ENCODE measurements at regions not wholly inside any gene's neighbourhood (a gene's known extent, or its start where the extent isn't known, plus 50 kb on each side); places are given as distances from the start of the nearest gene placed in this dataset.

DNA sequence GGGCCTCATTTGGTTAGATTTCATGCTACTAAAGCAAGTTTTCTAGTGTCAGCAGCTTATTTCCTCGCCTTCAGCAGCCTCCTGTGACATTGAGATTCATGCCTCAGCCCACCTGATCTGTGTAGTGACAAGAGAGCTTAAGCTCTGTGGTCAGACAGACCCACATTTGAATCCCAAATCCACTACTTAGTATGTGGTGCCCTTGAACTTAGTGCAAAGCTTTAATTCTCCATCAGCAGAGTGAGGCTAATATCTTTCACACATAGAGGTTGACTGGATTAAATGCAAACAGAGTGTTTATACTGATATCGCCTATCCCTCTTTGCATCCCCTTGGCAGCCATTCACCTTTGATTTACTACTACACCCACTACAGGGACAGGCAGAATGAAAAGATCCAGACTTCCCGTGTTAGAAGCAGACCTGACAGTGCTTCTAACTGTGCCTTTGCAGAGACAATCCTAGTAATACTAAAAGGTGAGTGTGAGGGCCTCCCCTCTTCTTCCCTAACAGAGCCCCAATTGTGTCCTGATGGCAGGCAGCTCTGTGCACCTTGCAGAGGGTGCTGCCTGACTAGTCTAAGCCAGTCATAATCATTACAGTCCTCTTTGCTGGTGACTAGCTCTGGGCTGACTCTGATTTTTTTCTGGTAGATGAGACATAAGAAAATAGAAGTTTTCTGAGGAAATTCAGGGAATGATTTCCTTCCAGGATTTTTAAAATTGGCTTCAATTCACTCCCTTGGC, 264.0 kb downstream of the CTH start:
- TF ChIP-seq, protein P1, sequence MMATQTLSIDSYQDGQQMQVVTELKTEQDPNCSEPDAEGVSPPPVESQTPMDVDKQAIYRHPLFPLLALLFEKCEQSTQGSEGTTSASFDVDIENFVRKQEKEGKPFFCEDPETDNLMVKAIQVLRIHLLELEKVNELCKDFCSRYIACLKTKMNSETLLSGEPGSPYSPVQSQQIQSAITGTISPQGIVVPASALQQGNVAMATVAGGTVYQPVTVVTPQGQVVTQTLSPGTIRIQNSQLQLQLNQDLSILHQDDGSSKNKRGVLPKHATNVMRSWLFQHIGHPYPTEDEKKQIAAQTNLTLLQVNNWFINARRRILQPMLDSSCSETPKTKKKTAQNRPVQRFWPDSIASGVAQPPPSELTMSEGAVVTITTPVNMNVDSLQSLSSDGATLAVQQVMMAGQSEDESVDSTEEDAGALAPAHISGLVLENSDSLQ (IDR thresholded peaks at IDR 0.05), result no peak
- no peak for TF ChIP-seq L3MBTL2 (conservative IDR thresholded peaks at IDR 0.05)
- no peak for TF ChIP-seq FOXM1 (IDR thresholded peaks at IDR 0.05; ENCODE audit: borderline replicate concordance)
- TF ChIP-seq SUZ12 (IDR thresholded peaks at IDR 0.05), result no peak
- TF ChIP-seq NFRKB (IDR thresholded peaks at IDR 0.05), result no peak
- TF ChIP-seq BHLHE40 (IDR thresholded peaks at IDR 0.05; ENCODE audit: borderline replicate concordance), result no peak
- no peak for TF ChIP-seq FOXA1 (IDR thresholded peaks at IDR 0.05)
- TF ChIP-seq TARDBP (IDR thresholded peaks at IDR 0.05), result no peak

Data from HEK293T (cell line).